ENCODE measurements at regions not wholly inside any gene's neighbourhood (a gene's known extent, or its start where the extent isn't known, plus 50 kb on each side); places are given as distances from the start of the nearest gene placed in this dataset.

DNA sequence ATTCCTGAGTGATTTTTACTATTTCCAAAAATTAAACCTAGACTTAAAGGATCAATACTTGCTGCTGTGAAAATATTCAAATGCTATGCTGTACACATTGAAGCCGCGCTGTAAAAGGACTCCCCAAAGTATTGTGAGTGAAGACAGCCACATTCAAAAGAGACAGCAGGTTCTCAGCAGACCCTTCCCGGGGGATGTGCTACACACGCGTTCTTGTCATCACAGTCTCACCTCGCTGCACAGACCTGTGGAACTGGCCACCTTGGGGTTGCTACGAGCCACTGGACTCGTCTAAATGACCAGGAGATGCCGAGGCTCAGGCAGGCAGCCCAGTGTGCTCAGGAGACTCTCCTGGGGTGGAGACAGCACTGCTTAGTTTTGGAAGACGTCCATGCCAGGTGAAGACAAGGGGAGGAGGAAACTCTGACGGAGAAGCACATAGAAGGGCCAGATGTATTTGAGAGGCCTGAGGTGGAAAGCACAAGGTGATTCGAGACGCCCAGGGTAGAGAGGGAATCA lies 367.7 kb upstream of the SHH start:
- intact Hi-C loops (cut with DNase I; ENCODE audit: low total_unique reads), result loop anchor here (2.0 kb wide), 1 partner anchor 29 kb away; no protein-coding TSS in a partner anchor
- no peaks in the 10 kb centered on the region for H3K36me3 ChIP-seq
- H3K27ac ChIP-seq, result no peak overlapping the region
- no peak overlapping the region for H3K4me3 ChIP-seq
- no peak for DNase-seq (ENCODE audit: low spot score in 2 of 2)
- no peaks in the 10 kb centered on the region for H3K9me3 ChIP-seq
- H3K4me1 ChIP-seq, result no peaks in the 10 kb centered on the region
- peaks cover 0 to 4% of the 10 kb centered on the region in 2 donors for H3K27me3 ChIP-seq
- TF ChIP-seq, protein P1, sequence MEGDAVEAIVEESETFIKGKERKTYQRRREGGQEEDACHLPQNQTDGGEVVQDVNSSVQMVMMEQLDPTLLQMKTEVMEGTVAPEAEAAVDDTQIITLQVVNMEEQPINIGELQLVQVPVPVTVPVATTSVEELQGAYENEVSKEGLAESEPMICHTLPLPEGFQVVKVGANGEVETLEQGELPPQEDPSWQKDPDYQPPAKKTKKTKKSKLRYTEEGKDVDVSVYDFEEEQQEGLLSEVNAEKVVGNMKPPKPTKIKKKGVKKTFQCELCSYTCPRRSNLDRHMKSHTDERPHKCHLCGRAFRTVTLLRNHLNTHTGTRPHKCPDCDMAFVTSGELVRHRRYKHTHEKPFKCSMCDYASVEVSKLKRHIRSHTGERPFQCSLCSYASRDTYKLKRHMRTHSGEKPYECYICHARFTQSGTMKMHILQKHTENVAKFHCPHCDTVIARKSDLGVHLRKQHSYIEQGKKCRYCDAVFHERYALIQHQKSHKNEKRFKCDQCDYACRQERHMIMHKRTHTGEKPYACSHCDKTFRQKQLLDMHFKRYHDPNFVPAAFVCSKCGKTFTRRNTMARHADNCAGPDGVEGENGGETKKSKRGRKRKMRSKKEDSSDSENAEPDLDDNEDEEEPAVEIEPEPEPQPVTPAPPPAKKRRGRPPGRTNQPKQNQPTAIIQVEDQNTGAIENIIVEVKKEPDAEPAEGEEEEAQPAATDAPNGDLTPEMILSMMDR (IDR thresholded peaks at IDR 0.05), result no peak
- no peak for TF ChIP-seq POLR2AphosphoS5 (IDR thresholded peaks at IDR 0.05)

- no peak overlapping the region for H3K27ac ChIP-seq
- H3K36me3 ChIP-seq, result no peaks in the 10 kb centered on the region
- no peak for DNase-seq (ENCODE audit: low spot score in 2 of 2)
- TF ChIP-seq, protein P1 (IDR thresholded peaks at IDR 0.05), result no peak
- no peak for TF ChIP-seq POLR2A (IDR thresholded peaks at IDR 0.05)
- TF ChIP-seq POLR2AphosphoS5 (IDR thresholded peaks at IDR 0.05), result no peak
- no peak overlapping the region for H3K4me3 ChIP-seq
- no peaks in the 10 kb centered on the region for H3K9me3 ChIP-seq
- intact Hi-C loops (cut with DNase I; ENCODE audit: low total_unique reads), result no loop called here
- no peaks in the 10 kb centered on the region for H3K4me1 ChIP-seq
- peaks cover 0 to 4% of the 10 kb centered on the region in 2 donors for H3K27me3 ChIP-seq
These were observed 366.6 kb upstream of the SHH start for GRCh38 chr7:156178857-156179256.

- DNase-seq (ENCODE audit: low spot score in 2 of 2), result no peak
These were observed 366.0 kb upstream of the SHH start for GRCh38 chr7:156178214-156178613.

GRCh38 chr7:156177422-156178055 lies 365.3 kb upstream of the SHH start:
- intact Hi-C loops (cut with DNase I; ENCODE audit: low total_unique reads), result no loop called here
- no peak for DNase-seq (ENCODE audit: low spot score in 2 of 2)
- peaks cover 0 to 4% of the 10 kb centered on the region in 2 donors for H3K27me3 ChIP-seq

More at GRCh38 chr7:156178214-156178613, 366.0 kb upstream of the SHH start:
- no peaks in the 10 kb centered on the region for H3K9me3 ChIP-seq
- H3K4me1 ChIP-seq, result no peaks in the 10 kb centered on the region
- H3K27me3 ChIP-seq, result peaks cover 0 to 4% of the 10 kb centered on the region in 2 donors
- no peak overlapping the region for H3K4me3 ChIP-seq
- TF ChIP-seq, protein P1 (IDR thresholded peaks at IDR 0.05), result no peak
- TF ChIP-seq POLR2A (IDR thresholded peaks at IDR 0.05), result no peak
- TF ChIP-seq POLR2AphosphoS5 (IDR thresholded peaks at IDR 0.05), result no peak
- H3K27ac ChIP-seq, result no peak overlapping the region
- no peaks in the 10 kb centered on the region for H3K36me3 ChIP-seq
- intact Hi-C loops (cut with DNase I; ENCODE audit: low total_unique reads), result no loop called here

DNA sequence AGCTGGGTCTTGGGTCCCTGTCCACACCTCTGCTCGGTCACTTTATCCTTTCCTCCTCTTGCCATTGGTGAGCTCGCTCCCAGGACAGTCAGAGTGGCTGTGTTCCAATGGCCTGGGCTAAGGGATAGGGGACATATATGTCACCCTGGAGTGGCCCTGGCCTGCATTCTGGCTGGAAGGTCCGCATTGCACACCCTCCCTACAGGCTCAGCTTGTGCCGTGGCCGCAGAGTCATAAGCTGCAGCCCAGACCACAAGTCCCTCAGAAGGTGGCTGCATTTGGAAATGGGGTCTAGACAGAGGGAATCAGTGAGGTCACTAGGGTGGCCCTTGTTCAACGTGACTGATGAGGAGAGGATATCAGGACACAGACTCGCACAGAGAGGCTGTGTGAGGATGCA lies 363.8 kb upstream of the SHH start:
- Histone ChIP-seq H3K27ac (no peak overlapping the region), H3K4me3 (no peak overlapping the region), H3K36me3 (no peaks in the 10 kb centered on the region), H3K4me1 (no peaks in the 10 kb centered on the region), H3K9me3 (no peaks in the 10 kb centered on the region), H3K27me3 (peaks cover 0 to 4% of the 10 kb centered on the region in 2 donors)
- DNase-seq (ENCODE audit: low spot score in 2 of 2), result no peak
- TF ChIP-seq POLR2A (IDR thresholded peaks at IDR 0.05) (no peak), POLR2AphosphoS5 (IDR thresholded peaks at IDR 0.05) (no peak)
- TF ChIP-seq, protein P1 (IDR thresholded peaks at IDR 0.05), result no peak
- intact Hi-C loops (cut with DNase I; ENCODE audit: low total_unique reads), result no loop called here

More at GRCh38 chr7:156177422-156178055, 365.3 kb upstream of the SHH start:
- TF ChIP-seq POLR2A (IDR thresholded peaks at IDR 0.05) (no peak), POLR2AphosphoS5 (IDR thresholded peaks at IDR 0.05) (no peak)
- TF ChIP-seq, protein P1 (IDR thresholded peaks at IDR 0.05), result no peak
- Histone ChIP-seq H3K4me3 (no peak overlapping the region), H3K9me3 (no peaks in the 10 kb centered on the region), H3K27ac (no peak overlapping the region), H3K36me3 (no peaks in the 10 kb centered on the region), H3K4me1 (no peaks in the 10 kb centered on the region)

Measured in breast epithelium (tissue), 4 donors.